Smooth muscle cell (in vitro differentiated cells): ENCODE measurements at regions not wholly inside any gene's neighbourhood (a gene's known extent, or its start where the extent isn't known, plus 50 kb on each side); places are given as distances from the start of the nearest gene placed in this dataset.

Experiments used
- DNase-seq: peaks from one replicate; lab custom pipeline; 2025; ENCODE audit not compliant: unreplicated experiment; lab: John Stamatoyannopoulos, UW
- H2AFZ ChIP-seq: fragments of 200-600 bp; sonication (generic); 2 replicates; pipeline ENCODE4 v1.6.0; 2016; ENCODE audit warnings: antibody characterized with exemption, low read depth, mild to moderate bottlenecking
- H3F3A ChIP-seq: fragments of 200-600 bp; sonication (generic); 2 replicates; pipeline ENCODE4 v1.6.0; 2017; ENCODE audit warnings: antibody characterized with exemption, low read depth
- H3K27ac ChIP-seq: fragments of 200-600 bp; sonication (generic); 2 replicates; pipeline ENCODE4 v1.5.1; 2016; ENCODE audit warnings: low read depth, mild to moderate bottlenecking
- H3K27me3 ChIP-seq: fragments of 200-600 bp; sonication (generic); 2 replicates; pipeline ENCODE4 v1.6.1; 2016; ENCODE audit warnings: low read depth, mild to moderate bottlenecking
- H3K36me3 ChIP-seq: fragments of 200-600 bp; sonication (generic); 2 replicates; pipeline ENCODE4 v1.5.1; 2016; ENCODE audit warnings: low read depth
- H3K4me1 ChIP-seq: fragments of 200-600 bp; sonication (generic); 2 replicates; pipeline ENCODE4 v1.5.1; 2016; ENCODE audit warnings: low read depth
- H3K4me2 ChIP-seq: fragments of 200-600 bp; sonication (generic); 2 replicates; pipeline ENCODE4 v1.6.0; 2016; ENCODE audit warnings: mild to moderate bottlenecking
- H3K4me3 ChIP-seq: fragments of 200-600 bp; sonication (generic); 2 replicates; pipeline ENCODE4 v1.5.1; 2016; ENCODE audit warnings: mild to moderate bottlenecking
- H3K79me2 ChIP-seq: fragments of 200-600 bp; sonication (generic); 2 replicates; pipeline ENCODE4 v1.6.0; 2016; ENCODE audit warnings: low read depth, mild to moderate bottlenecking
- H3K9ac ChIP-seq: fragments of 200-600 bp; sonication (generic); 2 replicates; pipeline ENCODE4 v1.6.0; 2016; ENCODE audit warnings: low read depth
- H3K9me3 ChIP-seq: fragments of 200-600 bp; sonication (generic); replicated peaks from 2 replicates; pipeline ENCODE4 v1.5.1; 2016; ENCODE audit warnings: low read depth
- H4K20me1 ChIP-seq: fragments of 200-600 bp; sonication (generic); 2 replicates; pipeline ENCODE4 v1.6.0; 2016; ENCODE audit warnings: low read depth
- WGBS: methylation state at CpG from one replicate; pipeline ENCODE4 v1.1.7; 2016; ENCODE audit warnings: low lambda C conversion rate; 5-methylcytosine and 5-hydroxymethylcytosine counted together
- TF ChIP-seq, protein P1 (sequence below): fragments of 200-600 bp; sonication (generic); IDR thresholded peaks from 2 replicates; pipeline ENCODE4 v1.5.1; 2017; ENCODE audit warnings: borderline replicate concordance, mild to moderate bottlenecking, antibody characterized with exemption; ENCODE audit not compliant: insufficient read depth, poor library complexity, severe bottlenecking

DNA sequence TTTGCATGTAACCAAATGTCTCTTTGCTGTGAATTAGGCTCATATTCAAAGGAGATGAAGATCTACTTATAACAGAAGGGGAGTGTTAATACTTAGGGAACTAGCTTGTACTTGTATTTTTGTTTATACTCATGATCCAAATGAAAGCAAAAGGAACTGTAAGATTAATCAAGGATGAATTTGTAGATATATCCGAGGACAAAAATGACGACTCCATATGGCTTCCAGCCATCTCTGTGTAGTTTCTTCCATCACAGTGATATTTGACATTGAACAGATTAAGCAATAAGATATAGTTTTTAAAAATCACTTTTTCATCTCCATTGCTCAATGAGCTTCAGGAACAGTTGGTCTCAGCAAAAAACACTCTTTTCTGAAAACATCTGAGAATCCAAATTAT is 257.4 kb upstream of the CAMK1G start:
- 97% methylated on average over 2 of the region's 2 CpGs for WGBS
- DNase-seq: no peak
- no peak overlapping the region for H3K9ac ChIP-seq
- no peaks in the 10 kb centered on the region for H4K20me1 ChIP-seq
- H2AFZ ChIP-seq: no peak overlapping the region
- H3K27me3 ChIP-seq: no peaks in the 10 kb centered on the region
- no peaks in the 10 kb centered on the region for H3K79me2 ChIP-seq
- no peak overlapping the region for H3K4me3 ChIP-seq
- H3K36me3 ChIP-seq: no peaks in the 10 kb centered on the region
- TF ChIP-seq, protein P1, sequence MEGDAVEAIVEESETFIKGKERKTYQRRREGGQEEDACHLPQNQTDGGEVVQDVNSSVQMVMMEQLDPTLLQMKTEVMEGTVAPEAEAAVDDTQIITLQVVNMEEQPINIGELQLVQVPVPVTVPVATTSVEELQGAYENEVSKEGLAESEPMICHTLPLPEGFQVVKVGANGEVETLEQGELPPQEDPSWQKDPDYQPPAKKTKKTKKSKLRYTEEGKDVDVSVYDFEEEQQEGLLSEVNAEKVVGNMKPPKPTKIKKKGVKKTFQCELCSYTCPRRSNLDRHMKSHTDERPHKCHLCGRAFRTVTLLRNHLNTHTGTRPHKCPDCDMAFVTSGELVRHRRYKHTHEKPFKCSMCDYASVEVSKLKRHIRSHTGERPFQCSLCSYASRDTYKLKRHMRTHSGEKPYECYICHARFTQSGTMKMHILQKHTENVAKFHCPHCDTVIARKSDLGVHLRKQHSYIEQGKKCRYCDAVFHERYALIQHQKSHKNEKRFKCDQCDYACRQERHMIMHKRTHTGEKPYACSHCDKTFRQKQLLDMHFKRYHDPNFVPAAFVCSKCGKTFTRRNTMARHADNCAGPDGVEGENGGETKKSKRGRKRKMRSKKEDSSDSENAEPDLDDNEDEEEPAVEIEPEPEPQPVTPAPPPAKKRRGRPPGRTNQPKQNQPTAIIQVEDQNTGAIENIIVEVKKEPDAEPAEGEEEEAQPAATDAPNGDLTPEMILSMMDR: no peak
- no peaks in the 10 kb centered on the region for H3F3A ChIP-seq
- H3K4me1 ChIP-seq: no peaks in the 10 kb centered on the region
- H3K9me3 ChIP-seq: no peaks in the 10 kb centered on the region
- no peak overlapping the region for H3K27ac ChIP-seq
- no peak overlapping the region for H3K4me2 ChIP-seq

- 87% methylated on average over 7 of the region's 7 CpGs for WGBS
Observed at GRCh38 chr1:209326831-209327230, 256.7 kb upstream of the CAMK1G start.

GRCh38 chr1:209328196-209328595 is 255.3 kb upstream of the CAMK1G start:
- TF ChIP-seq, protein P1: no peak
- H3K36me3 ChIP-seq: no peaks in the 10 kb centered on the region
- no peaks in the 10 kb centered on the region for H3K4me1 ChIP-seq
- no peaks in the 10 kb centered on the region for H3F3A ChIP-seq
- no peak overlapping the region for H3K27ac ChIP-seq
- H3K9ac ChIP-seq: no peak overlapping the region
- no peak overlapping the region for H3K4me3 ChIP-seq
- 89% methylated on average over 4 of the region's 4 CpGs for WGBS
- H4K20me1 ChIP-seq: no peaks in the 10 kb centered on the region
- no peak overlapping the region for H2AFZ ChIP-seq
- DNase-seq: no peak
- H3K4me2 ChIP-seq: no peak overlapping the region
- H3K79me2 ChIP-seq: no peaks in the 10 kb centered on the region
- no peaks in the 10 kb centered on the region for H3K27me3 ChIP-seq
- H3K9me3 ChIP-seq: no peaks in the 10 kb centered on the region

More at GRCh38 chr1:209326831-209327230, 256.7 kb upstream of the CAMK1G start:
- DNase-seq: no peak
- H2AFZ ChIP-seq: no peak overlapping the region
- H4K20me1 ChIP-seq: no peaks in the 10 kb centered on the region
- no peak overlapping the region for H3K4me3 ChIP-seq
- TF ChIP-seq, protein P1: no peak
- H3F3A ChIP-seq: no peaks in the 10 kb centered on the region
- no peaks in the 10 kb centered on the region for H3K9me3 ChIP-seq
- no peaks in the 10 kb centered on the region for H3K27me3 ChIP-seq
- H3K4me2 ChIP-seq: no peak overlapping the region
- no peaks in the 10 kb centered on the region for H3K79me2 ChIP-seq
- no peak overlapping the region for H3K27ac ChIP-seq
- H3K9ac ChIP-seq: no peak overlapping the region
- H3K36me3 ChIP-seq: no peaks in the 10 kb centered on the region
- no peaks in the 10 kb centered on the region for H3K4me1 ChIP-seq

GRCh38 chr1:209335178-209335577 is 248.3 kb upstream of the CAMK1G start:
- H3F3A ChIP-seq: no peaks in the 10 kb centered on the region
- no peaks in the 10 kb centered on the region for H3K79me2 ChIP-seq
- TF ChIP-seq, protein P1: peak; percentile 65
- H3K27ac ChIP-seq: no peak overlapping the region
- no peak overlapping the region for H3K4me3 ChIP-seq
- H3K27me3 ChIP-seq: no peaks in the 10 kb centered on the region
- no peaks in the 10 kb centered on the region for H3K4me1 ChIP-seq
- no peak overlapping the region for H3K9ac ChIP-seq
- no peaks in the 10 kb centered on the region for H3K9me3 ChIP-seq
- DNase-seq: no peak
- WGBS: 37% methylated on average over 2 of the region's 2 CpGs
- no peak overlapping the region for H3K4me2 ChIP-seq
- H3K36me3 ChIP-seq: no peaks in the 10 kb centered on the region
- no peak overlapping the region for H2AFZ ChIP-seq
- H4K20me1 ChIP-seq: no peaks in the 10 kb centered on the region
